ENCODE measurements at regions not wholly inside any gene's neighbourhood (a gene's known extent, or its start where the extent isn't known, plus 50 kb on each side); places are given as distances from the start of the nearest gene placed in this dataset.
"Not testable (repeated sequence)": the region's sequence is repeated elsewhere in the genome, so short reads cannot be mapped to it uniquely, and the experiment has no call there.

DNA sequence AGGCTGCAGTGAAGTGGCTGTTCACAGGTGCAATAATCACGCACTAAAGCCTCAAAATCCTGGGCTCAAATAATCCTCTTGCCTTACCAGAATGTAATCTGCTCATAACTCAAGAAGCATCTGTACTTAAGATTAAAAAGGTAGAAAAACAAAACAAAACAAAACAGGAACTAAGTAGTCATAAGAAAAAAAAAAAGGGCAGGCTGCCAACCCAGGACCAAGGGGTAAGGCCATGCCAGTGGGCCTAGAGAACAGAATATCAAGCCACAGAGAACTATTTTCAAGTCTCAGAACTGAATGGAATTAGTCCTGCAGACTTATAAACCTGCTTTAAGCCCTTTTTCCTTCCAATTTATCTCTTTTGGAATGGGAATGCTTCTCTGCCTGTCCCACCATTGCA is 64.8 kb upstream of the TBC1D3K start:
- H3K9me3 ChIP-seq, result peaks cover 5% of the 10 kb centered on the region; the same call in 1 of the 2 replicates
- in situ Hi-C loops (cut with MboI; ENCODE audit: low sequenced_read_pairs), result no loop called here
- DNase-seq (ENCODE audit: low spot score in 2 of 2), result no peak
- no peaks in the 10 kb centered on the region for H3K36me3 ChIP-seq (replicated peaks)
- H3K27me3 ChIP-seq (ENCODE audit: low read depth), result no peaks in the 10 kb centered on the region; the same call in none of the 2 replicates
- H3K4me3 ChIP-seq, result no peak overlapping the region
- H3K4me1 ChIP-seq, result no peaks in the 10 kb centered on the region

- H3K4me3 ChIP-seq; in situ Hi-C loops (cut with MboI; ENCODE audit: low sequenced_read_pairs); H3K4me1 ChIP-seq; H3K9me3 ChIP-seq; H3K36me3 ChIP-seq (replicated peaks); H3K27me3 ChIP-seq (ENCODE audit: low read depth); DNase-seq (ENCODE audit: low spot score in 2 of 2): not testable (repeated sequence)
Measured at GRCh38 chr17:37858391-37858790, 65.8 kb upstream of the TBC1D3K start.

- no peaks in the 10 kb centered on the region for H3K4me1 ChIP-seq
- peaks cover 5% of the 10 kb centered on the region; the same call in 1 of the 2 replicates for H3K9me3 ChIP-seq
- DNase-seq (ENCODE audit: low spot score in 2 of 2), result no peak
- H3K27me3 ChIP-seq (ENCODE audit: low read depth), result no peaks in the 10 kb centered on the region; the same call in 1 of the 2 replicates
- H3K4me3 ChIP-seq, result no peak overlapping the region
- in situ Hi-C loops (cut with MboI; ENCODE audit: low sequenced_read_pairs), result no loop called here
- H3K36me3 ChIP-seq (replicated peaks), result no peaks in the 10 kb centered on the region
Measured at GRCh38 chr17:37856245-37856644, 68.0 kb upstream of the TBC1D3K start.

DNA sequence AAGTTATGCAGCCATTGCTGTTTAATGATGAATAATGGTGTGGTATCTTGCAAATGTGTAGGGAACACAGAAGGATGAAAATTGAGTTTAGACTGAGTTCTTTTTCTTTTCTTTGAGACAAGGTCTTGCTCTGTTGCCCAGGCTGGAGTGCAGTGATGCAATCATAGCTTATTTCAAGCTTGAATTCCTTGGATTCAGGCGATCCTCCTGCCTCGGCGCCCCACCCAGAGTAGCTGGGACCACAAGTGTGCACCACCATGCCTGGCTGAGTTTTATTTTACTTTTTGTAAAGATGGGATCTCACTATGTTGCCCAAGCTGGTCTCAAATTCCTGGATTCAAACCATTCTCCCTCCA is 74.6 kb upstream of the TBC1D3K start:
- in situ Hi-C loops (cut with MboI; ENCODE audit: low sequenced_read_pairs), result no loop called here
- Histone ChIP-seq H3K9me3 (no peaks in the 10 kb centered on the region), H3K27me3 (ENCODE audit: low read depth) (no peaks in the 10 kb centered on the region), H3K4me3 (no peak overlapping the region), H3K4me1 (no peaks in the 10 kb centered on the region), H3K36me3 (replicated peaks) (no peaks in the 10 kb centered on the region)
- DNase-seq (ENCODE audit: low spot score in 2 of 2), result no peak

DNA sequence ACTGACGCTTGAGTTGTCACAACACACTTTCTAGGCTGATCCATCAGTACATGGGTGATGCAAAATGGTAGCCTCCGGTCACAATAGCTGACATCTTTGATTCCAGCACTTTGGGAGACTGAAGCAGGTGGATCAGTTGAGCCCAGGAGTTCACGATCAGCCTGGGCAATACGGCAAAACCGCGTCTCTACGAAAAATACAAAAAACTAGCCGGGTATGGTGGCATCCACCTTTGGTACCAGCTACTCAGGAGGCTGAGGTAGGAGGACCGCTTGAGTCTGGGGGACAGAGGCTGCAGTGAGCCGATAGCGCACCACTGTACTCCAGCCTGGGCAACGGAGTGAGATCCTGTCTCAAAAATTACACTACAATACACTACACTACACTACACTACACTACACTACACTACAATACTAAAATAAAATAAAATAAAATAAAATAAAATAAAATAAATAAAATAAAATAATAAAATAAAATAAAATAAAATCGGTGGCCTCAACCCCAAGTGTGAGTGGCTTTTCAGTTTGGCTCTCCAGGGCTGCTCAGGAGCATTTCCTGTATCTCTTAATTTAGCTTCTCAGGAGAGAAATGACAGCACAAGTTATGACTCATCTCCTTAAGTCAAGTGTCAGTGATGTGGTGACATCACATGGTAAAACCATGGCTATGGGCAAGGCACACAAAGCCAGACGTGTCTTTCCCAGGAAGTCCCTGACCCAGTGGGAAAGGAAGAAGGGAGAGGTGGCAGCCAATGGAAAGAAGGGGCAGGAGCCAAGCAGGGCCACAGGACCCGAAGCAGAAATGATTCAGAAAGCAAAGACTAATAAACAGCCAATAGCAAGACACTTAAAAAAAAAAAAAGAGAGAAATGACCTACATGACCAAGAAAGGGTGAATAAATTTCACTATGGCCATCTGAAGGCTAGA is 75.3 kb upstream of the TBC1D3K start:
- Histone ChIP-seq H3K4me1 (no peaks in the 10 kb centered on the region), H3K9me3 (no peaks in the 10 kb centered on the region), H3K4me3 (no peak overlapping the region), H3K27me3 (ENCODE audit: low read depth) (no peaks in the 10 kb centered on the region), H3K36me3 (replicated peaks) (no peaks in the 10 kb centered on the region)
- in situ Hi-C loops (cut with MboI; ENCODE audit: low sequenced_read_pairs), result no loop called here
- DNase-seq (ENCODE audit: low spot score in 2 of 2), result no peak

GRCh38 chr17:37847811-37848331 is 76.3 kb upstream of the TBC1D3K start:
- no peaks in the 10 kb centered on the region for H3K4me1 ChIP-seq
- no peak overlapping the region for H3K4me3 ChIP-seq
- DNase-seq (ENCODE audit: low spot score in 2 of 2), result no peak
- H3K36me3 ChIP-seq (replicated peaks), result no peaks in the 10 kb centered on the region
- in situ Hi-C loops (cut with MboI; ENCODE audit: low sequenced_read_pairs), result no loop called here
- H3K9me3 ChIP-seq, result no peaks in the 10 kb centered on the region
- H3K27me3 ChIP-seq (ENCODE audit: low read depth), result no peaks in the 10 kb centered on the region

DNA sequence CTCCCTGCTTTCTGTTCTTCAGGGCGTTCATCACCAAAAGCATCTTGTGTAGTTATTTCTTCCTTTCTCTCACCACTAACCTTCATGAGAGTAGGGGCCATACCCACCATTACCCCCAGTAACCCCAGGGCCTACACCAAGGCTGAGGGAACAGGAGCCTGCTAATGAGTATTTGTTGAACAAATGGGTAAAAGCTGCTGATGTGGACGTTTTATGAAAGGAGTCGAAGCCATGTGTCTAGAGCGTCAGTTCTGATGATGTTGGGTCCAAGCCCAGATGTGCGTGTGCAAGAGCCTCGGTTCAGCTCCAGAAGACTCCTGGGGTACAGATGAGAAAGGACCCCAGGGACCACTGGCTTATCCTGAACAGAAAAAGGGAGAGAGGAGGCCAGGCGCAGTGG is 77.1 kb upstream of the TBC1D3K start:
- DNase-seq (ENCODE audit: low spot score in 2 of 2), result no peak
- Histone ChIP-seq H3K4me3 (no peak overlapping the region), H3K9me3 (no peaks in the 10 kb centered on the region), H3K27me3 (ENCODE audit: low read depth) (no peaks in the 10 kb centered on the region), H3K4me1 (no peaks in the 10 kb centered on the region), H3K36me3 (replicated peaks) (no peaks in the 10 kb centered on the region)
- in situ Hi-C loops (cut with MboI; ENCODE audit: low sequenced_read_pairs), result no loop called here

DNA sequence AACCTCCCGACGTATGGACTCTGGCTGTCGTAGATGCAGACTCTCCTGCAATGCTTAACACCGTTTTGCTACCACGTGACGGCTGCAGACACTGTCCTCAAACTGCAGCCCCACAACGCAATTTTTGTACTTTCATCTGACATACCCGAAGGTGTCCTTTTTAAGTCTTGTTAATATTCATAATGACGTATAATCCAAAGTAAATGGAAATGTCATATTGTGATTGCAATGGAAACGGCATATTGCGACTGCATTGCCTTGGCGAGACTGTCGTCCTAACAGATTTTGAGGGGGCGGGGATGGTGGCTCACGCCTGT is 79.3 kb upstream of the TBC1D3K start:
- Histone ChIP-seq H3K27me3 (ENCODE audit: low read depth) (no peaks in the 10 kb centered on the region), H3K4me3 (no peak overlapping the region), H3K9me3 (no peaks in the 10 kb centered on the region), H3K4me1 (no peaks in the 10 kb centered on the region), H3K36me3 (replicated peaks) (no peaks in the 10 kb centered on the region)
- DNase-seq (ENCODE audit: low spot score in 2 of 2), result no peak
- in situ Hi-C loops (cut with MboI; ENCODE audit: low sequenced_read_pairs), result no loop called here

- no peaks in the 10 kb centered on the region for H3K9me3 ChIP-seq
- peak overlapping the region; percentile 6; the same call in 1 of the 2 replicates for H3K4me3 ChIP-seq
- DNase-seq (ENCODE audit: low spot score in 2 of 2), result peak; percentile 38 to 82
- in situ Hi-C loops (cut with MboI; ENCODE audit: low sequenced_read_pairs), result no loop called here
- H3K4me1 ChIP-seq, result no peaks in the 10 kb centered on the region
- H3K36me3 ChIP-seq (replicated peaks), result no peaks in the 10 kb centered on the region
- H3K27me3 ChIP-seq (ENCODE audit: low read depth), result no peaks in the 10 kb centered on the region
Measured at GRCh38 chr17:37844158-37844976, 79.8 kb upstream of the TBC1D3K start.

DNA sequence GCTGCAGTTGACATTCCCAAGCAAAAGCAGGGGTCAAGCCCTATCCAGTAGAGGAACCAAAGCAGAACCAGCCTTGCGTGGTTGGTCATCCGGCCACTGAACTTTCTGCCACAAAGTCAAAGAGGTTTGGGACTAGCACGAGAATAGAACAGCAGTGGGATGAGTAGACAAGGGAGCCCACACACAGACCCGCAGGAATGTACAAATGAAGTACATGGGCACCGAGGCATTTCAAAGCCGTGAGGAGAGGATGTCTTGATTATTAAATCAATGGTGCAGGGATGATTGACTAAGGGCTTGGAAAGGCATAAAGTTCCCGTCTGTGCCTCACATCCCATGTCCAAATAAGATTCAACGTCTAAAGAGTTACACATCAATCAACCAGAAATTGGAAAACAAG is 81.8 kb upstream of the TBC1D3K start:
- H3K36me3 ChIP-seq (replicated peaks), result no peaks in the 10 kb centered on the region
- in situ Hi-C loops (cut with MboI; ENCODE audit: low sequenced_read_pairs), result no loop called here
- H3K27me3 ChIP-seq (ENCODE audit: low read depth), result no peaks in the 10 kb centered on the region
- no peaks in the 10 kb centered on the region for H3K9me3 ChIP-seq
- H3K4me3 ChIP-seq, result no peak overlapping the region
- no peak for DNase-seq (ENCODE audit: low spot score in 2 of 2)
- H3K4me1 ChIP-seq, result no peaks in the 10 kb centered on the region

DNA sequence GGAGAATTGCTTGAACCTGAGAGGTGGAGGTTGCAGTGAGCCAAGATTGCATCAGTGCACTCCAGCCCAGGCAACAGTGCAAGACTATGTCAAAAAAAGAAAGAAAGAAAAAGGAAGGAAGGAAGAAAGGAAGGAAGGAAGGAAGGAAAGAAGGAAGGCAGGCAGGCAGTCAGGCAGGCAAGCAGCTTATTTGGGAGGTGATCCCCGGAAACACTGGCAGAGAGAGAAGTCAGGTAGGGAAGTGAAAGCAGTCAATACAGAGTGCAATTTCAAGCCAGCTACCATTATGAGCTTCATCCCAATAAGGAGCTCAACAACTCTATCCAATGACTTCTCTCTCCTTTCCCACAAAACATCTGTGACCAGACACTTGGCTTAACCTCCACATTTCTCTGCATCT is 83.0 kb upstream of the TBC1D3K start:
- Histone ChIP-seq H3K27me3 (ENCODE audit: low read depth) (no peaks in the 10 kb centered on the region), H3K36me3 (replicated peaks) (no peaks in the 10 kb centered on the region), H3K4me3 (no peak overlapping the region), H3K9me3 (no peaks in the 10 kb centered on the region), H3K4me1 (no peaks in the 10 kb centered on the region)
- in situ Hi-C loops (cut with MboI; ENCODE audit: low sequenced_read_pairs), result no loop called here
- DNase-seq (ENCODE audit: low spot score in 2 of 2), result no peak

DNA sequence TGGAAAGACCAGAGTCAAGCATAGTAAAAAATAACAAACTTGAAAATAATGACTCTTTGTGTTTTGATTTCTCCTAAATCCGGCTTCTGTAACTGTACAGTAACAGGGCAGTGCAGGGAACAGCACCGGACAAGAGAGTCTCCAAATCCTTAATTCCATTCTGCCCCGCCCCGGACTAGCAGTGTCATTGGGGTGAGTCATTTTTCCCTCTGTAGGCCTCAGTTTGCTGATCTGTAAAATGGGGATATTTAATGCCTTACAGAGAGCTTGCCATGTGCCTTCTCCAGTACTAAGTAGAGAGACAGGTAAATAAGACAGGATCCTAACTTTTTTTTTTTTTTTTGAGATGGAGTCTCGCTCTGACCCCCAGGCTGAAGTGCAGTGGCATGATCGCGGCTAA is 83.6 kb upstream of the TBC1D3K start:
- Histone ChIP-seq H3K27me3 (ENCODE audit: low read depth) (no peaks in the 10 kb centered on the region), H3K4me3 (no peak overlapping the region), H3K4me1 (no peaks in the 10 kb centered on the region), H3K36me3 (replicated peaks) (no peaks in the 10 kb centered on the region), H3K9me3 (no peaks in the 10 kb centered on the region)
- DNase-seq (ENCODE audit: low spot score in 2 of 2), result no peak
- in situ Hi-C loops (cut with MboI; ENCODE audit: low sequenced_read_pairs), result no loop called here

DNA sequence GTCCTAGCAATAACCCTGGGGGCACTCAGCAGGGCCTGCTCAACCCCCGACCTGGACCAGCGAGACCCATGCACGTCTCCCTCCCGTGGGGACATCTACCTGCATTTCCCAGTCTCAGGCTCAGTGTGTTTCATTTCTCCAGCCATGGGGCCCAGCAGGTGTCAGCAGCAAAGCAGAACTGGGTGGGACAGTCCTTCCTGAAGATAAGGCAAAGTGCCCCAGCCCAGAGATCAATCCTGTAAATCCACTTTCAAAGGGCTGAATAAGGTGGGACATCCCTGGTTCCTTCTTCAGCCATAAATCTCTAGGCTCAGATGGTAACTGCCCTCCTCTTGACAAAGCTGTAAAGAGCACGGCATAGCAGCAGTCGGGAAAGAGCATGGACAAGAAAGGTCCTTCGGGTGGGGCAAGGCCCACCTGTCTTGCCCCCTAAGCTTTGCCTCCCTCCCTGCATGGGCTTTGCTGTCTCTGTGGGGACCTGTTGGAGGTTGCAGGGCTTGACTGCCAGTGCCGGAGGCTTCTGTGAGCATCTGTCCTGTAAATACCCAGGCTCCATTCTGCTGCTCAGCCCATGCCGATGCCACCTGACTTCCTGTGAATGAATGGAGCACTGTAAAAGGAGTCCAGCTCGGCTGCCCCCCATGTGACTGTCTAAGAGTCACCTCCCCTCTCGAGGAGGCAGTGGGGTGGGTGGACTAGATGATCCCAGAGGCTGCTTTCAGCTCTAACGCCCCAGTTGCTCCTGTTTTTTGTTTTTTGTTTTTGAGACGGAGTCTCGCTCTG is 84.8 kb upstream of the TBC1D3K start:
- no peak overlapping the region for H3K4me3 ChIP-seq
- no peaks in the 10 kb centered on the region for H3K4me1 ChIP-seq
- in situ Hi-C loops (cut with MboI; ENCODE audit: low sequenced_read_pairs), result no loop called here
- no peaks in the 10 kb centered on the region for H3K36me3 ChIP-seq (replicated peaks)
- DNase-seq (ENCODE audit: low spot score in 2 of 2), result no peak
- H3K9me3 ChIP-seq, result no peaks in the 10 kb centered on the region
- H3K27me3 ChIP-seq (ENCODE audit: low read depth), result no peaks in the 10 kb centered on the region
